Activated naive CD4-positive, alpha-beta T cell treated with anti-CD3 and anti-CD28 coated beads, Interleukin-2, amount 50 U/mL, for 16 hours (primary cell): ENCODE measurements at regions not wholly inside any gene's neighbourhood (a gene's known extent, or its start where the extent isn't known, plus 50 kb on each side); places are given as distances from the start of the nearest gene placed in this dataset.

Source experiments
- DNase-seq: peaks from one replicate; pipeline ENCODE4 v3.0.0-alpha.2; 2020

GRCh38 chr16:17632667-17633066, 161.9 kb upstream of the XYLT1 start:
- DNase-seq: no peak

GRCh38 chr16:17629936-17630335, 159.2 kb upstream of the XYLT1 start:
- no peak for DNase-seq

DNA sequence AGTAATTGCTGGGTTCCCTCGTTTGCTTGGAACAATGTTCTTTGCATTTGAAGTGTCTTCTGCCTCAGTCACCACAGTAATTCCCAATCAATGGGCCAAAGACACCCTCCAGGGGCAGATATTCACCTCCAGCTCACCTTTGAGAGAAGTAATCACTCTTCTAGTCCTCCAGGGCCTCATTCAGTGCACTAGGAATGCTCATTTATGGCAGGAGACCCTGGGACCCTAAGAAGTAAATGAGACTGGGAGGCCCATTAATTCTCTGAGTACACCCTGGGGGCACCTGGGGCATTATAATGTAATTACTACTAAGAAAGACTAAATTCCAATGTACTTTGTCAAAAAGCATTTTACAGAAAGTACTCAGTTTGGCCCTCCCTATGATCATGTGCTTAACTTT, 158.2 kb upstream of the XYLT1 start:
- no peak for DNase-seq

GRCh38 chr16:17622366-17622765, 151.6 kb upstream of the XYLT1 start:
- no peak for DNase-seq

DNA sequence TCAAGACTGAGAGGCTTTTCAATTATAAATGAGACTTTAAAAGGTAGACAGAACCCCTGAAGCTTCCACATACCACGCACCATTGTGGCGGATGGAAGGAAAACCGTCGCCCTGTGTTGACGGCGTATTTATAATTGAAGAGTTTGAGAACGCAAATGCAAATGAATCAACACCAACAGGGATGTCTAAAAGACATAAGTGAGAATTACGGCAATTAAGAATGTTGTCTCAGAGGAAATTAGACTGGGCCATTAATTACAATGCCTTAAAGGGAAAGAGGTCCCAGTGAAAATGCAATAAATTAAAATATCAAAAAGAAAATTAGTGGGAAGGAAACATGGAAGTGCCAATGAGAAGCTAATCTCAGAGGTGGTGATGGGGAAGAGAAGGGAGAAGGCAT, 148.5 kb upstream of the XYLT1 start:
- DNase-seq: no peak

GRCh38 chr16:17617021-17617552, 146.3 kb upstream of the XYLT1 start:
- no peak for DNase-seq

GRCh38 chr16:17612336-17612735, 141.6 kb upstream of the XYLT1 start:
- no peak for DNase-seq

DNA sequence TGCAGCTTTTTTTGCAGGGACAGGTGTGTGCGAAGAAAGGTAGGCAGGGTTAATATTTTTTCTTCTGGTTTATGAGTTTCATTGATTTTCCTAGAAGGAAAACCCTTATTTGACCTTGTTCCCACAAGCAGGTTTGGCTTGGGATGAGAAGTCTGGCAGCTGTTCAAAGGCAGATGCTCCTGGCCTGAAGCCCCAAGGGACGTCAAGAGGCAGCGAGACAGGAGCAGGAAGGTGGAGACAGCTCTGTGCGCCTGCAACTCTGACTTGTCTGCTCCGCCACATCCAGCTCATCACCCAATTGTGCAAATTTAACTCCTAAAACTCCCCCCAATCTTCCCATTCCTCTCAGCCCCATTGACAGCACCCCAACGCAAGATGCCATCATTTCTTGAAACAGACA, 136.8 kb upstream of the XYLT1 start:
- no peak for DNase-seq

DNA sequence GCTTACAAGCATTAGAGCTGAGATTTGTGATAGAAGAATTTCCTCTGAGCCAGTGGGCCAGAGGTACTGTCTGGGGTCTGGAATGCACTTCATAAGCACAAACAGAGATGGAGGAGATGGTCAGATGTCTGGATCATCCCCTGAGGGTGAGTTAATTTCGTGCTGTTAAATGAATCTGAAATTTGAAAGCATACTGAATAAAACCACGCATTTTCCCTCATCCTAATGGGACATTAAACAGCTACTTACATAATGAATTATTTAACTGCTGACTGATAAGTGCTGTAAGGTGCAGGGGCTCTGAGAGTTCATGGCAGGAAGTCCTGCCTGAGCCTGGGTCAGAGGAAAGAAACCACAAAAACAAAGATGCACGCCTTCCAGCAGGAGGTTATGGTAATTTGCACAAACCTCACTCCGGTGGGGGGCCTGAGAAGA, 136.3 kb upstream of the XYLT1 start:
- DNase-seq: no peak

- no peak for DNase-seq
Observed at GRCh38 chr16:17606460-17606859, 135.7 kb upstream of the XYLT1 start.

DNA sequence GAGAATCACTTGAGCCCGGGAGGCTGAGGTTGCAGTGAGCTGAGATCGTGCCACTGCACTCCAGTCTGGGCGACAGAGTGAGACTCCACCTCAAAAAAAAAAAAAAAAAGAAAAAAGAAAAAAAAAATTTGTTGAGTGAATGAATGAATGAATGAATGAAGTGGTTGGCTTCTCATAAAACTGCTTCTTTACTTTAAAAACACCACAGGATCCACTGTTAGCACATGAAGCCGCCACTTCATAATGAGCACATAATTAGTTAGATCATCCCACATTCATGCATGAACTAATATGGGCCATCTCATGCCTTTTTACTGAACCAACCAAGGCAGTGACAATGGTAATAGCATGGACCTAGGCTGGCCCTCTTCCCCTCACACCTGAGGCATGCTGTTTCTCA, 135.0 kb upstream of the XYLT1 start:
- no peak for DNase-seq

DNA sequence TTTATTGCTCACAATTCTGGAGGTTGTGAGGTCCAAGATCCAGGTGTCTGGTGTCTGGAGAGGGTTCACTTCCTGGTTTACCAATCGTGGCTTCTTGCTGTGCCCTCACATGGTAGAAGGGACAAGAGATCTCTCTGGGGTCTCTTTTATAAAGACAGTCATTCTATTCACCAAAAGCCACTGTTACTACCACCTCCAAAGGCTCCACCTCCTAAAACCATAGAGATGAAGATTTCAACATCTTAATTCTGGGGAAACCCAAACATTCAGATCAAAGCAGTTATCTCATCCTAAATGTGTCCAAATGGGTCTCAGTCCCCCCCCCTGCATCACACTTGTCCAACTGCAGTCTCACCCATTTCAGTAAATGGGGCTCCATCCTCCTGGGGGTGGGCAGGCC, 132.9 kb upstream of the XYLT1 start:
- no peak for DNase-seq

- no peak for DNase-seq
Observed at GRCh38 chr16:17602678-17603077, 131.9 kb upstream of the XYLT1 start.

DNA sequence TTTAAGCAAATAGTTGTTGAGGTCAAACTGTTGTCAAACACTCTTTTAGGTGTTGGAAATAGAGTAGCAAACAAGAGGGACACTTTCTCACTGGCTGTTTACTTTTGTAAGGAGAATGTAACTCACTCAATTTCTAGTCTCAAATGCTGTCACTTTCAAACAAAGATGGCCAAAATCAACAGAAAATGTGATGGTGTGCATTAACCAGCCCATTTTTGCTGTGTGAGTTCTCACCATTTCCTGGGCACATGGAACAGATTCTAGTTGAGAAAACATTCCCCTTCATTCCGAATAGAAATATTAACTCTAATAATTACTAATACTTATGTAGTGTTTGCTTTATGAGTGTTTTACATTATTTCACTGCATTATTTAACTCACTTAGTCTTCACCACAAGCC, 128.2 kb upstream of the XYLT1 start:
- DNase-seq: no peak

DNA sequence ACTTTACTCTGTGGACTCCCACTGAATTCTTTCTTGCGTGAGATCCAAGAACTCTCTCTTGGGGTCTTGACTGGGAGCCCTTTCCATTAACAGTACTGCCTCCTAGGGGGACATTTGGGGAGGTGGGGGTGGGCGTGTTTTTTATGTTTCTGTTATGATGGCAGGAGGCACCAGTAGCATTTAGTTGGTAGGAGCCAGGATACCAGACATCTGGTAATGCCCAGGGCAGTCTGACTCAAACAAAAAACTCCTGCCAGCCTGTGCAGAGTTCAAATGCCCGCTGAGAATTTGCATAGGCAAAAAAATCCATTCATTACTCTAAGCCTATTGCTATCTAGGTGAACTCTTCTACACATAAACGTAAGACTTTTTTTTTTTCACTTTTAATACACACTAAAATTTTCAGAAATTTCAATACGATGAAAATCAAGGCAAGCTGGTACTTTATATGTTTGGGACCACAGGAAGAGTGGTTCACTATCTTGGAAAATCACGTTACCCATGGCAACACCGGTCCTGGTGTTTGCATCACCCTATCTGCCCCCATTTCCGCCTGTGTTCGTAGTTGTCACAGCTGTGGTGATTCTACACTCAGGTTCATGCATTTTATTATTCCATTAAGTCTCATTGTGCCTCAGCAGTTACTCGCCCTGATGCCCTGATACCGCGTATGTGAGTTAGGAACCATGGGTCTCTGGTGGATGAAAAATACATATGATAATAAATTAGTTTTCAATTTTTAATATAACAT, 121.1 kb upstream of the XYLT1 start:
- no peak for DNase-seq

- DNase-seq: no peak
Observed at GRCh38 chr16:17590711-17591654, 120.2 kb upstream of the XYLT1 start.

GRCh38 chr16:17589898-17590297, 119.1 kb upstream of the XYLT1 start:
- no peak for DNase-seq

DNA sequence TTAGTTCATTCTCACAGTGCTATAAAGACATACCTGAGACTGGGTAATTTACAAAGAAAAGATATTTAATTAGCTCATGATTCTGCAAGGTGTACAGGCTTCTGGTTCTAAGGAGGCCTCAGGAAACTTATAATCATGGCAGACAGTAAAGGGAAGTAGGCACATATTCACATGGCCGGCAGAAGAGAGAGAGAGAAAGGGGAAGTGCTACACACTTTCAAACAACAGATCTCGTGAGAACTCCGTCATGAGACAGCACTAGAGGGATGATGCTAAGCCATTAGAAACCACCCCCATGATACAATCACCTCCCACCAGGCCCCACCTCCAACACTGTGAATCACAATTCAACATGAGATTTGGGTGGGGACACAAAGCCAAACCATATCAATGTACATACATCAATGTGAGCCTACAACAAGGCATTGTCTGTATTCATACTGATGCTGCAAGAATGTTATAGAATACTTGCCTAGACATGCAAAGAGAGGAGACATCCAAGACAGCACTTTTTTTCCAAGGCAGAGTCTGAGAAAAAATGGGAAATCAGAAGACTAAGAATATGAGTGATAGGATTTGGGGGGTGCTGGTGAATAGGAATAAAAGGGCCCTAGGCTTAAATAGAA, 114.8 kb upstream of the XYLT1 start:
- DNase-seq: no peak

GRCh38 chr16:17578981-17579874, 108.5 kb upstream of the XYLT1 start:
- DNase-seq: peak; percentile 31

DNA sequence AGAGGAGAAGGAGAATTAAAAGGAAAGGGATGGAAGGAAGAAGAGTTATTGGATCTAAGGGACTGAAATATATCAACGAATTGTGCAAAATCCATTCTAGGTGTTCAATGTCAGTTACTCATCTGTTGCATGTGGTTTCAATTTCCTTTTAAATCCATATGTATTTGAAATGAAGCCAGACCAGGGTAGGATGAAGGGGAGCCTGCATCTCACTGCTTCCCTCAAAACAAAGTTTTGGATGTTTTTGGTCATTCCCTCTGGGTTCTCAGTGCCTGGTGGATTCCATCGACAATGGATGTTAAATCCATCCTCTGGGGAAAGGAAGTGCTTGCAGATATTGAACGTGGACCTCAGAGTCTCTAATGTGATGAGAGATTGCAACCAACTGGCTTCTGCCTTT, 103.5 kb upstream of the XYLT1 start:
- no peak for DNase-seq

- DNase-seq: no peak
Observed at GRCh38 chr16:17572145-17572544, 101.4 kb upstream of the XYLT1 start.

DNA sequence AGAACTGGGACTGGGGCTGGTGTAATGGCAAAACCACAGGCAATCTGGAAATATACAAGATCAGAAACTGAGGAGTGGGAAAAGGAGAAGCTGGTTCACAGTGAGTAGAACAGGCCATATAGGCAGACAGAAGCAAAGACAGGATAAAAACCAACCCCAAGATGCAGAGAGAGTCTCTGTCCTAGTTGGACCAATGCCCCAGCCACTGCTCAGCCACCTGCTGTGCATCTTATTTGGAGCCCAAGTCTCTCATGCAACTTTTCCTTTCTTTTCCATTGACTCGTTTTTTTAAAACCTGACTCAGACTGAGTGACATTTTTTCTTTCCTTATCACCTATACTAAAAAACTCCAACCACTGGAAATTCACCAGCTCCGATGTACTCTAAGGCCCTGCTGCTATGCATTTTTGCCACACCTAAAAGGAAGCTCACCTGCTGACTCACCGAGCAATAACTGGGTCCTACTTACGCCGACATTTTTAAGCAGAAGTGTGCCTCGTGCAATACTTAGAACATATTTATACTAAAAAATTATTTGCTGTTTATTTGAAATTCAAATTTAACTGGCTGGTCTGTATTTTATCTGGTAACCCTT, 100.8 kb upstream of the XYLT1 start:
- DNase-seq: no peak
